SK-N-SH (cell line): ENCODE measurements at regions not wholly inside any gene's neighbourhood (a gene's known extent, or its start where the extent isn't known, plus 50 kb on each side); places are given as distances from the start of the nearest gene placed in this dataset.

ENCODE experiments used
- CTCF ChIP-seq: fragments of 200-600 bp; sonication (generic); IDR thresholded peaks from 2 replicates; pipeline ENCODE4 v1.6.1; 2017; ENCODE audit warnings: antibody characterized with exemption, mild to moderate bottlenecking, moderate library complexity
- REST ChIP-seq: IDR thresholded peaks from 2 replicates; pipeline ENCODE4 v1.6.1; 2012; ENCODE audit warnings: mild to moderate bottlenecking, low read depth, low read length, moderate library complexity
- TAF1 ChIP-seq: IDR thresholded peaks from 2 replicates; pipeline ENCODE4 v1.6.1; 2012; ENCODE audit warnings: low read depth, mild to moderate bottlenecking, low read length, moderate library complexity, borderline replicate concordance

- TF ChIP-seq TAF1 (no peak), CTCF (no peak), REST (no peak)
These were observed 89.6 kb upstream of the TNFSF11 start for GRCh38 chr13:42484386-42484785.
